PC-3 (cell line): ENCODE measurements at regions not wholly inside any gene's neighbourhood (a gene's known extent, or its start where the extent isn't known, plus 50 kb on each side); places are given as distances from the start of the nearest gene placed in this dataset.

Experiments used
- ATAC-seq: fragments of 200-7000 bp; cut with Tn5 transposase; 2 replicates; pipeline ENCODE4 v1.9.1; 2020; ENCODE audit warnings: mild to moderate bottlenecking, moderate library complexity
- BruUV-seq: library from RNA; stranded (reverse); fragments of 400-500 nt; replicated peaks from 2 replicates; lab custom pipeline; 2021; lab: Mats Ljungman, UMichigan
- CTCF ChIA-PET: fragments of 300-600 bp; sonication (Branson Sonifier 250); formaldehyde crosslinking; loops from one replicate; lab custom pipeline; 2022; ENCODE audit warnings: antibody characterized with exemption; lab: Charles Lee
- POLR2A ChIA-PET: fragments of 300-600 bp; sonication (Branson Sonifier 250); formaldehyde crosslinking; loops from one replicate; lab custom pipeline; 2022; ENCODE audit warnings: antibody characterized with exemption; ENCODE audit not compliant: unreplicated experiment; lab: Charles Lee
- DNase-seq: peaks from one replicate; pipeline ENCODE4 v3.0.0-alpha.2; 2015
- H2AFZ ChIP-seq: fragments of 300-600 bp; sonication (generic); 2 replicates; pipeline ENCODE4 v1.6.0; 2016; ENCODE audit warnings: antibody characterized with exemption, low read length
- H3F3A ChIP-seq: fragments of 300-600 bp; sonication (generic); one replicate; pipeline ENCODE4 v1.6.0; 2017; ENCODE audit warnings: antibody characterized with exemption, low read length, control low read depth, mild to moderate bottlenecking; ENCODE audit not compliant: unreplicated experiment
- H3K27ac ChIP-seq: fragments of 300-600 bp; sonication (generic); 2 replicates; pipeline ENCODE4 v1.5.1; 2016; ENCODE audit warnings: mild to moderate bottlenecking, low read length
- H3K27me3 ChIP-seq: fragments of 300-600 bp; sonication (generic); 2 replicates; pipeline ENCODE4 v1.6.1; 2016; ENCODE audit warnings: low read length, mixed read lengths
- H3K36me3 ChIP-seq: fragments of 300-600 bp; sonication (generic); 2 replicates; pipeline ENCODE4 v1.6.1; 2016; ENCODE audit warnings: low read depth, mixed run types, low read length, mixed read lengths
- H3K4me1 ChIP-seq: fragments of 300-600 bp; sonication (generic); 2 replicates; pipeline ENCODE4 v1.5.1; 2016; ENCODE audit warnings: low read length; ENCODE audit not compliant: insufficient read depth
- H3K4me2 ChIP-seq: fragments of 300-600 bp; sonication (generic); 2 replicates; pipeline ENCODE4 v1.6.0; 2016; ENCODE audit warnings: low read length
- H3K4me3 ChIP-seq: fragments of 300-600 bp; sonication (generic); 2 replicates; pipeline ENCODE4 v1.5.1; 2016; ENCODE audit warnings: mild to moderate bottlenecking, low read length, mixed read lengths
- H3K79me2 ChIP-seq: fragments of 300-600 bp; sonication (generic); 2 replicates; pipeline ENCODE4 v1.6.1; 2017; ENCODE audit warnings: low read length, mixed read lengths
- H3K9ac ChIP-seq: fragments of 300-600 bp; sonication (generic); 2 replicates; pipeline ENCODE4 v1.6.0; 2016; ENCODE audit warnings: mild to moderate bottlenecking, low read length
- H3K9me2 ChIP-seq: fragments of 300-600 bp; sonication (generic); replicated peaks from 2 replicates; pipeline ENCODE4 v1.6.1; 2016; ENCODE audit warnings: mixed run types, low read length, mixed read lengths
- H3K9me3 ChIP-seq: fragments of 300-600 bp; sonication (generic); 2 replicates; pipeline ENCODE4 v1.6.1; 2016; ENCODE audit warnings: low read length, mixed read lengths
- H4K20me1 ChIP-seq: fragments of 300-600 bp; sonication (generic); 2 replicates; pipeline ENCODE4 v1.6.1; 2016; ENCODE audit warnings: low read length, mixed read lengths
- EZH2 ChIP-seq: fragments of 300-600 bp; sonication (generic); IDR thresholded peaks from one replicate; pipeline ENCODE4 v1.6.1; 2017; ENCODE audit warnings: antibody characterized with exemption, mild to moderate bottlenecking, low read length; ENCODE audit not compliant: unreplicated experiment
- EZH2phosphoT487 ChIP-seq: fragments of 300-600 bp; sonication (generic); IDR thresholded peaks from 2 replicates; pipeline ENCODE4 v1.6.1; 2018; ENCODE audit warnings: mild to moderate bottlenecking, antibody characterized with exemption, low read length, borderline replicate concordance
- intact Hi-C: fragments of 100-400 bp; cut with micrococcal nuclease; formaldehyde crosslinking; loops from 2 replicates; pipeline ENCODE4 v1.9.0; 2023
- TF ChIP-seq, protein P1 (sequence below): fragments of 300-600 bp; sonication (generic); conservative IDR thresholded peaks from 2 replicates; pipeline ENCODE4 v1.5.1; 2017; ENCODE audit warnings: antibody characterized with exemption, low read depth, mild to moderate bottlenecking, low read length

DNA sequence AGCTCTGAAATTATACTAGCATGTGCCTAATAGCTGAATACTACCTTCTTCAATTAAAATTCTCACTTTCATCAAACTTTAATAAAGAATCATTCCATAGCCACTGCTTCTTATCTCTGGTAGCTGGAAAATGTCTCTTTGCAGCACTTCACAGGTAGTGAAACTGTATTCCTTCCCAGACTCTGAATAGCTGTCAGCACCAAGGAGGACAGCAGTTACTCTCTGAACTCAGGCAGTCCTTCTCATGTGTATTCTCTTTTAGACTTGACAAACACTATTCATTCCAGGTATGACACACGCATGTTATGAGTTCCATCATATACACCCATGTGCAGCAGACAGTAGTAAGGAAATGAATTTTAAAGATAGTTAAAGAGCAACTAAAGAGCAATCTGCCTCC is 627.1 kb downstream of the EFNA5 start:
- H3K36me3 ChIP-seq, result no peaks in the 10 kb centered on the region
- no TSS peak for BruUV-seq

DNA sequence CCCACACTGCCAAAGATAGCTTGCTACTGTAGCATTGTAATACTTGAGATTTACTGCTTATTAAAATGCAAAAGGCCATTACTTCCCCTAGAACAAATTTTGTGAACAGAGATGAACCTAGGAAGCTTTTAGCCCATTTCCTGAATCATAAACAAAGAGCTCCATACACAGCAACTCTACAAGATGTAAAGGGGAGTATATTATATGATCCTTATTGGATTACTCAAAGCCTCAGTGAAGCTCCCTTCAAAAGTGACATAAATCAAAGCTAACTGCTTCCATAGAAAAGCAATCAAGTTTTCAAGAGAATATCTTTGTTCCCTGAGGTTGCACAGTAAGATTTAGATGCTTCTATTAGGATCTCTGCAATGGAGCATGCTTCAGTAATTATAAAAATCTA is 629.8 kb downstream of the EFNA5 start:
- POLR2A ChIA-PET, result no interaction called here
- ATAC-seq (no peak), DNase-seq (no peak)
- no peak overlapping the region for H3K27ac ChIP-seq
- H2AFZ ChIP-seq, result no peak overlapping the region
- H3K9me3 ChIP-seq, result no peaks in the 10 kb centered on the region
- no peak overlapping the region for H3K4me3 ChIP-seq
- no peaks in the 10 kb centered on the region for H4K20me1 ChIP-seq
- BruUV-seq, result no TSS peak
- no peaks in the 10 kb centered on the region for H3K4me1 ChIP-seq
- intact Hi-C loops, result no loop called here
- no peaks in the 10 kb centered on the region for H3K9me2 ChIP-seq
- H3K9ac ChIP-seq, result no peak overlapping the region
- H3K27me3 ChIP-seq, result no peaks in the 10 kb centered on the region
- TF ChIP-seq EZH2, result no peak
- TF ChIP-seq, protein P1, sequence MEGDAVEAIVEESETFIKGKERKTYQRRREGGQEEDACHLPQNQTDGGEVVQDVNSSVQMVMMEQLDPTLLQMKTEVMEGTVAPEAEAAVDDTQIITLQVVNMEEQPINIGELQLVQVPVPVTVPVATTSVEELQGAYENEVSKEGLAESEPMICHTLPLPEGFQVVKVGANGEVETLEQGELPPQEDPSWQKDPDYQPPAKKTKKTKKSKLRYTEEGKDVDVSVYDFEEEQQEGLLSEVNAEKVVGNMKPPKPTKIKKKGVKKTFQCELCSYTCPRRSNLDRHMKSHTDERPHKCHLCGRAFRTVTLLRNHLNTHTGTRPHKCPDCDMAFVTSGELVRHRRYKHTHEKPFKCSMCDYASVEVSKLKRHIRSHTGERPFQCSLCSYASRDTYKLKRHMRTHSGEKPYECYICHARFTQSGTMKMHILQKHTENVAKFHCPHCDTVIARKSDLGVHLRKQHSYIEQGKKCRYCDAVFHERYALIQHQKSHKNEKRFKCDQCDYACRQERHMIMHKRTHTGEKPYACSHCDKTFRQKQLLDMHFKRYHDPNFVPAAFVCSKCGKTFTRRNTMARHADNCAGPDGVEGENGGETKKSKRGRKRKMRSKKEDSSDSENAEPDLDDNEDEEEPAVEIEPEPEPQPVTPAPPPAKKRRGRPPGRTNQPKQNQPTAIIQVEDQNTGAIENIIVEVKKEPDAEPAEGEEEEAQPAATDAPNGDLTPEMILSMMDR, result no peak
- TF ChIP-seq EZH2phosphoT487, result no peak
- no peak overlapping the region for H3K4me2 ChIP-seq
- CTCF ChIA-PET, result no interaction called here
- H3K36me3 ChIP-seq, result no peaks in the 10 kb centered on the region
- H3K79me2 ChIP-seq, result no peaks in the 10 kb centered on the region
- no peaks in the 10 kb centered on the region for H3F3A ChIP-seq

More for the DNA sequence above, 627.1 kb downstream of the EFNA5 start:
- Histone ChIP-seq H3K27me3 (no peaks in the 10 kb centered on the region), H3F3A (no peaks in the 10 kb centered on the region), H2AFZ (no peak overlapping the region), H3K79me2 (no peaks in the 10 kb centered on the region), H4K20me1 (no peaks in the 10 kb centered on the region), H3K4me2 (no peak overlapping the region), H3K4me1 (no peaks in the 10 kb centered on the region), H3K4me3 (no peak overlapping the region), H3K9ac (no peak overlapping the region), H3K9me3 (no peaks in the 10 kb centered on the region), H3K9me2 (no peaks in the 10 kb centered on the region), H3K27ac (no peak overlapping the region)
- intact Hi-C loops, result no loop called here
- ATAC-seq (no peak), DNase-seq (no peak)
- ChIA-PET POLR2A (no interaction called here), CTCF (no interaction called here)
- TF ChIP-seq, protein P1, result no peak
- TF ChIP-seq EZH2 (no peak), EZH2phosphoT487 (no peak)

DNA sequence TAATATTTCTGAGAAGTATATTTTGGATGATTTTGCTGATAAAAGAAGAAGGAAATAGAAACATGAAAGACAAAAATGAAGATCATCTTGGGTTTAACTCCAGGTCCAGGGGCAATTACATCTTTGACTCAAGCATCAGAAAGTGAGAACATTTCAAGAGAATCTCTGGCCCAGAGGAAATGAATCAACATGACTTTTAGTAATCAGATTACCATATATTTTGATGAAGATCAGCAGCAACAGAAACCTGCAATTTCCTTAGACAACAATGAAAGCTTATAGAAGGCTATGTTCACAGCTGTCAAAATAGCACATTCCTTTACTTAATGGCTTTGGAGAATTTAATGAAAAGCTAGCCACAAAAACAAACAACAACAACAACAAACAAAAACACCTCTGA is 638.1 kb downstream of the EFNA5 start:
- no peak for ATAC-seq

More for the DNA sequence above, 638.1 kb downstream of the EFNA5 start:
- no peaks in the 10 kb centered on the region for H3K79me2 ChIP-seq
- H4K20me1 ChIP-seq, result no peaks in the 10 kb centered on the region
- H3K36me3 ChIP-seq, result no peaks in the 10 kb centered on the region
- H3K4me2 ChIP-seq, result no peak overlapping the region
- intact Hi-C loops, result no loop called here
- no peak for DNase-seq
- no peaks in the 10 kb centered on the region for H3K4me1 ChIP-seq
- no peak overlapping the region for H2AFZ ChIP-seq
- no peak overlapping the region for H3K9ac ChIP-seq
- H3K27me3 ChIP-seq, result no peaks in the 10 kb centered on the region
- BruUV-seq, result no TSS peak
- H3K9me3 ChIP-seq, result no peaks in the 10 kb centered on the region
- CTCF ChIA-PET, result no interaction called here
- no peak overlapping the region for H3K27ac ChIP-seq
- TF ChIP-seq, protein P1, result no peak
- TF ChIP-seq EZH2phosphoT487 (no peak), EZH2 (no peak)
- H3F3A ChIP-seq, result no peaks in the 10 kb centered on the region
- POLR2A ChIA-PET, result no interaction called here
- no peak overlapping the region for H3K4me3 ChIP-seq
- no peaks in the 10 kb centered on the region for H3K9me2 ChIP-seq
